ENCODE measurements at regions not wholly inside any gene's neighbourhood (a gene's known extent, or its start where the extent isn't known, plus 50 kb on each side); places are given as distances from the start of the nearest gene placed in this dataset.

DNA sequence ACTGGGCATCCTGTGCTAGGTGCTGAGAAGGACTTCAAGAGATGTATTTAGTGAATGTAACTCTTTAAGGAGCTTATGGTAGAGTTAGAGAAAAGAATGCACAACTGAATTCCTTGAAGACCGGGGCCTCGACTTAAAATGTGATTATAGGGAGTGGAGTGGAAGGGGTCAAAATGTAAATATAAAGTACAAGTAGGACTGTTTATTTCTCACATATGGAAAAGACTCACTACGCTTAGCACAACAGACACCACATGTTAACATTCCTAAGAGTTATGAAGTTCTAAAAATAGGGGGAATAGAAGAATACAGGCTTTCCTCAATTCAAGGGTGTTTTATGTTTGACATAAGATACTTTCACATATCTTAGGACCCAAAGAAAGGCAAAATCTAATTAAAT lies 117.8 kb upstream of the OSMR start:
- H3K36me3 ChIP-seq, result no peaks in the 10 kb centered on the region
- no peaks in the 10 kb centered on the region for H3K27me3 ChIP-seq (replicated peaks; ENCODE audit: insufficient read depth)
- TF ChIP-seq, protein P1, sequence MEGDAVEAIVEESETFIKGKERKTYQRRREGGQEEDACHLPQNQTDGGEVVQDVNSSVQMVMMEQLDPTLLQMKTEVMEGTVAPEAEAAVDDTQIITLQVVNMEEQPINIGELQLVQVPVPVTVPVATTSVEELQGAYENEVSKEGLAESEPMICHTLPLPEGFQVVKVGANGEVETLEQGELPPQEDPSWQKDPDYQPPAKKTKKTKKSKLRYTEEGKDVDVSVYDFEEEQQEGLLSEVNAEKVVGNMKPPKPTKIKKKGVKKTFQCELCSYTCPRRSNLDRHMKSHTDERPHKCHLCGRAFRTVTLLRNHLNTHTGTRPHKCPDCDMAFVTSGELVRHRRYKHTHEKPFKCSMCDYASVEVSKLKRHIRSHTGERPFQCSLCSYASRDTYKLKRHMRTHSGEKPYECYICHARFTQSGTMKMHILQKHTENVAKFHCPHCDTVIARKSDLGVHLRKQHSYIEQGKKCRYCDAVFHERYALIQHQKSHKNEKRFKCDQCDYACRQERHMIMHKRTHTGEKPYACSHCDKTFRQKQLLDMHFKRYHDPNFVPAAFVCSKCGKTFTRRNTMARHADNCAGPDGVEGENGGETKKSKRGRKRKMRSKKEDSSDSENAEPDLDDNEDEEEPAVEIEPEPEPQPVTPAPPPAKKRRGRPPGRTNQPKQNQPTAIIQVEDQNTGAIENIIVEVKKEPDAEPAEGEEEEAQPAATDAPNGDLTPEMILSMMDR (IDR thresholded peaks at IDR 0.05), result no peak
- H3K9me3 ChIP-seq, result no peaks in the 10 kb centered on the region
- ATAC-seq (ENCODE audit: insufficient number of reproducible peaks, low FRiP score, low read depth) (no peak), DNase-seq (ENCODE audit: low spot score) (no peak)
- no peak overlapping the region for H3K4me3 ChIP-seq
- no peaks in the 10 kb centered on the region for H3K4me1 ChIP-seq (ENCODE audit: control insufficient read depth in 1 of 2, low read depth in 2 of 2)
- H3K27ac ChIP-seq, result no peak overlapping the region

- Histone ChIP-seq H3K4me3 (no peak overlapping the region), H3K27me3 (replicated peaks; ENCODE audit: insufficient read depth) (no peaks in the 10 kb centered on the region), H3K4me1 (ENCODE audit: control insufficient read depth in 1 of 2, low read depth in 2 of 2) (no peaks in the 10 kb centered on the region), H3K36me3 (no peaks in the 10 kb centered on the region), H3K9me3 (no peaks in the 10 kb centered on the region), H3K27ac (no peak overlapping the region)
- TF ChIP-seq, protein P1 (IDR thresholded peaks at IDR 0.05), result no peak
- ATAC-seq (ENCODE audit: insufficient number of reproducible peaks, low FRiP score, low read depth) (no peak), DNase-seq (ENCODE audit: low spot score) (no peak)
Observed at GRCh38 chr5:38731461-38731860, 114.4 kb upstream of the OSMR start.

GRCh38 chr5:38734353-38734752 lies 111.5 kb upstream of the OSMR start:
- DNase-seq (ENCODE audit: low spot score) (no peak), ATAC-seq (ENCODE audit: insufficient number of reproducible peaks, low FRiP score, low read depth) (no peak)
- Histone ChIP-seq H3K9me3 (no peaks in the 10 kb centered on the region), H3K27me3 (replicated peaks; ENCODE audit: insufficient read depth) (no peaks in the 10 kb centered on the region), H3K27ac (no peak overlapping the region), H3K4me1 (ENCODE audit: control insufficient read depth in 1 of 2, low read depth in 2 of 2) (no peaks in the 10 kb centered on the region), H3K36me3 (no peaks in the 10 kb centered on the region), H3K4me3 (no peak overlapping the region)
- TF ChIP-seq, protein P1 (IDR thresholded peaks at IDR 0.05), result no peak

- ATAC-seq (ENCODE audit: insufficient number of reproducible peaks, low FRiP score, low read depth) (no peak), DNase-seq (ENCODE audit: low spot score) (no peak)
- no peak overlapping the region for H3K4me3 ChIP-seq
Observed at GRCh38 chr5:38736089-38736488, 109.7 kb upstream of the OSMR start.

DNA sequence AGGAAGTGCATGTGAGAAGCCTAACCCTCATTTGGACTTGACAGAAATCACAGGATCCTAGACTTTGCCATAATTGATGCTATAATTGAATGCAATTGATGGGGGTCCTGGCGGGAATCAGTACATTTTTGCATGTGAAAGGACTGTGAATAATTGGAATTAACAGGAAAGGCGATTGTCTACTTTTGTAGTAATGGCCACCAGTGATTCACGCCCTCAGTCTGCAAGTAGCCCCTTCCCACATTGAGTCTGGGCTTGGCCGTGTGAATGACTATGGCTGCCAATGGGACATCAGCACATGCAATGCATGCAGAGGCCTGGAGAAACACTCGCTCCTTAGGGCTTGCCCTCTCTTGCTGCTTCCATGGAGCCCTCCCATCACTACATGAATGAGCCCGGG lies 107.8 kb upstream of the OSMR start:
- Histone ChIP-seq H3K4me3 (no peak overlapping the region), H3K36me3 (no peaks in the 10 kb centered on the region), H3K27ac (no peak overlapping the region), H3K27me3 (replicated peaks; ENCODE audit: insufficient read depth) (no peaks in the 10 kb centered on the region), H3K9me3 (peaks cover 3% of the 10 kb centered on the region), H3K4me1 (ENCODE audit: control insufficient read depth in 1 of 2, low read depth in 2 of 2) (no peaks in the 10 kb centered on the region)
- DNase-seq (ENCODE audit: low spot score), result no peak
- ATAC-seq (ENCODE audit: insufficient number of reproducible peaks, low FRiP score, low read depth), result no peak
- TF ChIP-seq, protein P1 (IDR thresholded peaks at IDR 0.05), result no peak

More at GRCh38 chr5:38736089-38736488, 109.7 kb upstream of the OSMR start:
- Histone ChIP-seq H3K9me3 (no peaks in the 10 kb centered on the region), H3K4me1 (ENCODE audit: control insufficient read depth in 1 of 2, low read depth in 2 of 2) (no peaks in the 10 kb centered on the region), H3K36me3 (no peaks in the 10 kb centered on the region), H3K27ac (no peak overlapping the region), H3K27me3 (replicated peaks; ENCODE audit: insufficient read depth) (no peaks in the 10 kb centered on the region)
- TF ChIP-seq, protein P1 (IDR thresholded peaks at IDR 0.05), result no peak

Data from thoracic aorta (tissue), 2 donors.